ENCODE measurements at regions not wholly inside any gene's neighbourhood (a gene's known extent, or its start where the extent isn't known, plus 50 kb on each side); places are given as distances from the start of the nearest gene placed in this dataset.

GRCh38 chr13:47184321-47184720 lies 287.5 kb upstream of the HTR2A start:
- Histone ChIP-seq H3K9me3 (ENCODE audit: control insufficient read depth in 4 of 4, low read length in 3 of 4) (no peaks in the 10 kb centered on the region), H3K4me3 (ENCODE audit: low read depth in 1 of 3, low read length in 3 of 3) (no peak overlapping the region), H3K27me3 (ENCODE audit: control insufficient read depth in 4 of 4, insufficient read depth in 4 of 4, low read length in 3 of 4) (no peaks in the 10 kb centered on the region), H3K27ac (ENCODE audit: low read depth in 1 of 2, low read length in 2 of 2) (no peak overlapping the region), H3K36me3 (ENCODE audit: control insufficient read depth in 4 of 4, insufficient read depth in 3 of 4, low read depth in 1 of 4, low read length in 3 of 4) (no peaks in the 10 kb centered on the region), H3K9ac (ENCODE audit: low read depth in 1 of 2, low read length in 2 of 2) (no peak overlapping the region), H3K4me1 (ENCODE audit: control insufficient read depth in 4 of 4, insufficient read depth in 4 of 4, low read length in 3 of 4) (no peaks in the 10 kb centered on the region)
- no peak for DNase-seq (ENCODE audit: low spot score)
- TF ChIP-seq RXRA (IDR thresholded peaks at IDR 0.05) (no peak), YY1 (IDR thresholded peaks at IDR 0.05) (no peak), FOXA2 (IDR thresholded peaks at IDR 0.05) (no peak), SP1 (IDR thresholded peaks at IDR 0.05) (no peak), JUND (IDR thresholded peaks at IDR 0.05) (no peak), HNF4G (IDR thresholded peaks at IDR 0.05) (no peak), CTCF (IDR thresholded peaks at IDR 0.05; ENCODE audit: low read depth, low read length, missing input control) (no peak), ATF3 (IDR thresholded peaks at IDR 0.05) (no peak), HNF4A (conservative IDR thresholded peaks at IDR 0.05) (no peak), REST (IDR thresholded peaks at IDR 0.05) (no peak), GABPA (IDR thresholded peaks at IDR 0.05 in 1 of 2, conservative IDR thresholded peaks at IDR 0.05 in 1 of 2) (no peak), MAX (IDR thresholded peaks at IDR 0.05) (no peak)

GRCh38 chr13:47179321-47179720 lies 282.5 kb upstream of the HTR2A start:
- DNase-seq (ENCODE audit: low spot score), result no peak
- no peaks in the 10 kb centered on the region for H3K27me3 ChIP-seq (ENCODE audit: control insufficient read depth in 4 of 4, insufficient read depth in 4 of 4, low read length in 3 of 4)
- no peak overlapping the region for H3K27ac ChIP-seq (ENCODE audit: low read depth in 1 of 2, low read length in 2 of 2)
- no peak overlapping the region for H3K9ac ChIP-seq (ENCODE audit: low read depth in 1 of 2, low read length in 2 of 2)
- H3K36me3 ChIP-seq (ENCODE audit: control insufficient read depth in 4 of 4, insufficient read depth in 3 of 4, low read depth in 1 of 4, low read length in 3 of 4), result no peaks in the 10 kb centered on the region
- WGBS, result 88% methylated on average over 3 of the region's 3 CpGs
- H3K4me1 ChIP-seq (ENCODE audit: control insufficient read depth in 4 of 4, insufficient read depth in 4 of 4, low read length in 3 of 4), result no peaks in the 10 kb centered on the region
- TF ChIP-seq YY1 (IDR thresholded peaks at IDR 0.05), result no peak
- no peak for TF ChIP-seq FOXA1 (IDR thresholded peaks at IDR 0.05)
- no peak for TF ChIP-seq HNF4G (IDR thresholded peaks at IDR 0.05)
- H3K4me3 ChIP-seq (ENCODE audit: low read depth in 1 of 3, low read length in 3 of 3), result no peak overlapping the region
- H3K9me3 ChIP-seq (ENCODE audit: control insufficient read depth in 4 of 4, low read length in 3 of 4), result no peaks in the 10 kb centered on the region
